ENCODE measurements at regions not wholly inside any gene's neighbourhood (a gene's known extent, or its start where the extent isn't known, plus 50 kb on each side); places are given as distances from the start of the nearest gene placed in this dataset.
"Not testable (repeated sequence)": the region's sequence is repeated elsewhere in the genome, so short reads cannot be mapped to it uniquely, and the experiment has no call there.

- no peak overlapping the region for H3K27ac ChIP-seq (ENCODE audit: low read depth, low read length)
- H3K4me2 ChIP-seq (ENCODE audit: insufficient read depth, low read length), result no peak overlapping the region
- no peak for TF ChIP-seq CTCF (IDR thresholded peaks at IDR 0.05; ENCODE audit: extremely low read depth, low read depth, low read length)
- H3K36me3 ChIP-seq (ENCODE audit: insufficient read depth, low read length), result no peaks in the 10 kb centered on the region
- H3K9me3 ChIP-seq (ENCODE audit: low read depth, low read length), result no peaks in the 10 kb centered on the region
- no peaks in the 10 kb centered on the region for H3K79me2 ChIP-seq (ENCODE audit: insufficient read depth, low read length)
- no peaks in the 10 kb centered on the region for H3K27me3 ChIP-seq (ENCODE audit: insufficient read depth, low read length)
- H4K20me1 ChIP-seq (ENCODE audit: insufficient read depth, low read length), result no peaks in the 10 kb centered on the region
- H3K4me1 ChIP-seq (ENCODE audit: insufficient read depth, low read length), result no peaks in the 10 kb centered on the region
- no peak for DNase-seq (ENCODE audit: insufficient read length, low spot score, missing footprints)
- no peak overlapping the region for H3K4me3 ChIP-seq (ENCODE audit: insufficient read depth, low read length)
- no peak overlapping the region for H2AFZ ChIP-seq (ENCODE audit: low read length)
Measured at GRCh38 chr2:37748541-37748940, 77.1 kb upstream of the CDC42EP3 start.

- not testable (repeated sequence) for H2AFZ ChIP-seq (ENCODE audit: low read length); H3K4me2 ChIP-seq (ENCODE audit: insufficient read depth, low read length); H3K79me2 ChIP-seq (ENCODE audit: insufficient read depth, low read length); H3K36me3 ChIP-seq (ENCODE audit: insufficient read depth, low read length); H3K9me3 ChIP-seq (ENCODE audit: low read depth, low read length); DNase-seq (ENCODE audit: insufficient read length, low spot score, missing footprints); H3K27me3 ChIP-seq (ENCODE audit: insufficient read depth, low read length); H3K27ac ChIP-seq (ENCODE audit: low read depth, low read length); H3K4me3 ChIP-seq (ENCODE audit: insufficient read depth, low read length); H3K4me1 ChIP-seq (ENCODE audit: insufficient read depth, low read length); H4K20me1 ChIP-seq (ENCODE audit: insufficient read depth, low read length)
Measured at GRCh38 chr2:37750286-37750685, 78.8 kb upstream of the CDC42EP3 start.

- no peaks in the 10 kb centered on the region for H3K9me3 ChIP-seq (ENCODE audit: low read depth, low read length)
- H3K27ac ChIP-seq (ENCODE audit: low read depth, low read length), result no peak overlapping the region
- no peaks in the 10 kb centered on the region for H3K36me3 ChIP-seq (ENCODE audit: insufficient read depth, low read length)
- no peak for DNase-seq (ENCODE audit: insufficient read length, low spot score, missing footprints)
- no peaks in the 10 kb centered on the region for H3K27me3 ChIP-seq (ENCODE audit: insufficient read depth, low read length)
- no peak for TF ChIP-seq CTCF (IDR thresholded peaks at IDR 0.05; ENCODE audit: extremely low read depth, low read depth, low read length)
- no peaks in the 10 kb centered on the region for H4K20me1 ChIP-seq (ENCODE audit: insufficient read depth, low read length)
- no peaks in the 10 kb centered on the region for H3K4me1 ChIP-seq (ENCODE audit: insufficient read depth, low read length)
- no peaks in the 10 kb centered on the region for H3K79me2 ChIP-seq (ENCODE audit: insufficient read depth, low read length)
- H3K4me3 ChIP-seq (ENCODE audit: insufficient read depth, low read length), result no peak overlapping the region
- no peak overlapping the region for H2AFZ ChIP-seq (ENCODE audit: low read length)
- H3K4me2 ChIP-seq (ENCODE audit: insufficient read depth, low read length), result no peak overlapping the region
Measured at GRCh38 chr2:37752766-37753165, 81.3 kb upstream of the CDC42EP3 start.

- H3K4me2 ChIP-seq (ENCODE audit: insufficient read depth, low read length), result no peak overlapping the region
Measured at GRCh38 chr2:37753758-37754157, 82.3 kb upstream of the CDC42EP3 start.

GRCh38 chr2:37755961-37756559, 84.6 kb upstream of the CDC42EP3 start:
- not testable (repeated sequence) for H3K27ac ChIP-seq (ENCODE audit: low read depth, low read length); H3K4me2 ChIP-seq (ENCODE audit: insufficient read depth, low read length); H3K4me1 ChIP-seq (ENCODE audit: insufficient read depth, low read length); H3K4me3 ChIP-seq (ENCODE audit: insufficient read depth, low read length); H3K36me3 ChIP-seq (ENCODE audit: insufficient read depth, low read length); H4K20me1 ChIP-seq (ENCODE audit: insufficient read depth, low read length); DNase-seq (ENCODE audit: insufficient read length, low spot score, missing footprints); H3K9me3 ChIP-seq (ENCODE audit: low read depth, low read length); H3K79me2 ChIP-seq (ENCODE audit: insufficient read depth, low read length); H3K27me3 ChIP-seq (ENCODE audit: insufficient read depth, low read length); H2AFZ ChIP-seq (ENCODE audit: low read length)

More at GRCh38 chr2:37753758-37754157, 82.3 kb upstream of the CDC42EP3 start:
- no peak overlapping the region for H3K4me3 ChIP-seq (ENCODE audit: insufficient read depth, low read length)
- H3K36me3 ChIP-seq (ENCODE audit: insufficient read depth, low read length), result no peaks in the 10 kb centered on the region
- H3K27me3 ChIP-seq (ENCODE audit: insufficient read depth, low read length), result no peaks in the 10 kb centered on the region
- no peak overlapping the region for H3K27ac ChIP-seq (ENCODE audit: low read depth, low read length)
- H3K4me1 ChIP-seq (ENCODE audit: insufficient read depth, low read length), result no peaks in the 10 kb centered on the region
- TF ChIP-seq CTCF (IDR thresholded peaks at IDR 0.05; ENCODE audit: extremely low read depth, low read depth, low read length), result no peak
- H2AFZ ChIP-seq (ENCODE audit: low read length), result no peak overlapping the region
- H3K9me3 ChIP-seq (ENCODE audit: low read depth, low read length), result no peaks in the 10 kb centered on the region
- H4K20me1 ChIP-seq (ENCODE audit: insufficient read depth, low read length), result no peaks in the 10 kb centered on the region
- H3K79me2 ChIP-seq (ENCODE audit: insufficient read depth, low read length), result no peaks in the 10 kb centered on the region
- DNase-seq (ENCODE audit: insufficient read length, low spot score, missing footprints), result no peak

GRCh38 chr2:37757456-37757855, 86.0 kb upstream of the CDC42EP3 start:
- H3K9me3 ChIP-seq (ENCODE audit: low read depth, low read length); DNase-seq (ENCODE audit: insufficient read length, low spot score, missing footprints); H3K27ac ChIP-seq (ENCODE audit: low read depth, low read length); H4K20me1 ChIP-seq (ENCODE audit: insufficient read depth, low read length); H3K36me3 ChIP-seq (ENCODE audit: insufficient read depth, low read length); H3K4me2 ChIP-seq (ENCODE audit: insufficient read depth, low read length); H3K27me3 ChIP-seq (ENCODE audit: insufficient read depth, low read length); H2AFZ ChIP-seq (ENCODE audit: low read length); H3K79me2 ChIP-seq (ENCODE audit: insufficient read depth, low read length); H3K4me1 ChIP-seq (ENCODE audit: insufficient read depth, low read length); H3K4me3 ChIP-seq (ENCODE audit: insufficient read depth, low read length): not testable (repeated sequence)

- not testable (repeated sequence) for H3K4me3 ChIP-seq (ENCODE audit: insufficient read depth, low read length); H3K36me3 ChIP-seq (ENCODE audit: insufficient read depth, low read length); H3K79me2 ChIP-seq (ENCODE audit: insufficient read depth, low read length); H3K27me3 ChIP-seq (ENCODE audit: insufficient read depth, low read length); H3K4me2 ChIP-seq (ENCODE audit: insufficient read depth, low read length); H2AFZ ChIP-seq (ENCODE audit: low read length); H4K20me1 ChIP-seq (ENCODE audit: insufficient read depth, low read length); H3K4me1 ChIP-seq (ENCODE audit: insufficient read depth, low read length); H3K9me3 ChIP-seq (ENCODE audit: low read depth, low read length); H3K27ac ChIP-seq (ENCODE audit: low read depth, low read length); DNase-seq (ENCODE audit: insufficient read length, low spot score, missing footprints)
Measured at GRCh38 chr2:37758141-37758601, 86.7 kb upstream of the CDC42EP3 start.
